GM19463 (cell line): ENCODE measurements at regions not wholly inside any gene's neighbourhood (a gene's known extent, or its start where the extent isn't known, plus 50 kb on each side); places are given as distances from the start of the nearest gene placed in this dataset.

Experiments used
- ATAC-seq: cut with Tn5 transposase; IDR thresholded peaks from one replicate; pipeline ENCODE4 v1.9.1; 2021; ENCODE audit warnings: mild to moderate bottlenecking, moderate library complexity; ENCODE audit not compliant: unreplicated experiment

GRCh38 chr7:22589641-22590201 is 89.7 kb upstream of the STEAP1B start:
- ATAC-seq: no peak

DNA sequence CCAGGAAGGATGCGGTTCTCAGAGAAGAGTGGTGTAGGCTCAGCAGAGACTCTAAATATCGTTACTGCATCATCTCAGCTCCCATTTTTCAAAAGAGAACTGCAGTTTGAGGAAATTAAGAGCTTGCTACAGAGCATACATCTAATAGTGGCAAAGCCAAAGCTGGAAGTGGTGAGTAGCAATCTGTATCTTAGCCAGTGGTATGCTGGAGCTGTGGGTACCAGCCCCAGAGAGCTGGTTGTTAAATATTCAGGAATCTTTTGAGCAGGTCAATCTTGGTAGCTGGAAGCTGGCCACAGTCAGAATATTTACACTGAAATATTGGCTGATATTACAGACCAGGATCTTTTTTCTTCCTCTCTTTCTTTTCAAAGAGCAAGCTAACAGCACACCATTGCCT is 88.4 kb upstream of the STEAP1B start:
- ATAC-seq: no peak

- ATAC-seq: no peak
Measured at GRCh38 chr7:22587322-22587721, 87.3 kb upstream of the STEAP1B start.

DNA sequence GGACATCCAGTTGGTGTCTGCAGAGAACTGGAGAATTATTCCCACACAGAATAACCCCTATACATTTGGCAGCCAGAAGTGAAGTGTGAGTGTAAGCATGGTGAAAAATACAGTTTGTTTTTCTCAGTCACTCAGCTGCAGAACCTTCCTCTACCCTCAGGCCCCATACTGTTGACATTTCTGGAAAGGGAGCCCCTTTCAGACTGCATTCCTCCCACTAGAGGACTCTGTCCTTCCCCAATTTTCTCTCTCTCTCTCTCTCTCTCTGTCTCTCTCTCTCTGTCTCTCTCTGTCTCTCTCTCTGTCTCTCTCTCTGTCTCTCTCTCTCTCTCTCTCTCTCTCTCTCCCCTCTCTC is 86.8 kb upstream of the STEAP1B start:
- no peak for ATAC-seq

DNA sequence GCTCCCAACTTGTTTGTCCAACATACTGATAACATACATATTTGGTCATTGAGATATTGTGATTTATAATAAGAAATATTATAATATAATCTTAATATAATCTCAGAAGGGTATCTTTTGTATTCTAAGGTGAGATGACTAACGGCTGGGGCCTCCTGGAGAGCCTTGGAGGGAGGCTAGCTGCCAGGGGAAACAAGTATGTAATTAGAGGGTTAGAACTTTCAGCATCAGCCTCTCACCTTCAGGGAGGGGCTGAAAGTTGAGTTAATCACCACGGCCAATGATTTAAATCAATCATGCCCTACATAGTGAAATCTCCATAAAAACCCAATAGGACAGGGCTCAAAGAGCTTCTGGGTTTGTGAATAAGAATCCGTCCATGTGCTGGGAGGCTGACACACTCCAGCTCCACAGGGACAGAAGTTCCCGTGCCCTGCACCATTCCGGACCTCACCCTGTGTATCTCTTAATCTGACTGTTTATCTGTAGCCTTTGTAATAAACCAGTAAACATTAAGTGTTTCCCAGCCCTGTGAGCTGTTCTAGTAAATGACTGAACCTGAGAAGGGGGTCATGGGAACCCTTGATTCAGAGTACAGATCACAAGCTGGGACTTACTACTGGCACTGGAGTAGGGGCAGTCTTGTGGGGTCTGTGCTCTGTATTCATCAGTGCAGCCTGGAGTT is 86.3 kb upstream of the STEAP1B start:
- no peak for ATAC-seq

DNA sequence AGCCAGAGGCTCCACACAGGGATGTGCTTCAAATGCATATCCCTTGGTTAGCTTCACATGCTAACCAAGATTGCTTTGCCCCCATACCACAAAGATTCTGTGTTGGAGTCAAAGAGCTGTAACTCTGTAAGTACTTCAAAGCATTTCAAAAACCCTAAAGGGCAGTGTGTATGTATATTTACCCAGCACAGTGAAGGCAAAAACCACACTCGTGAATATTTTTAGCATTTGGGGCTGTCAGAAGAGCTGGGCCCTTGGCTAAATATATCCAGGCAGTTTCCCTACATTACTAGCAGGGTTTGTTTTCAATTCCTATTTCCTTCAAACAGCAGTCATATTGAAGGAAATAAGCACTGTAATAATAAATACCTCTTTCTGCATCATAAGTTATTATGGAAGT is 84.2 kb upstream of the STEAP1B start:
- ATAC-seq: no peak

- ATAC-seq: no peak
Measured at GRCh38 chr7:22582863-22583622, 83.1 kb upstream of the STEAP1B start.

DNA sequence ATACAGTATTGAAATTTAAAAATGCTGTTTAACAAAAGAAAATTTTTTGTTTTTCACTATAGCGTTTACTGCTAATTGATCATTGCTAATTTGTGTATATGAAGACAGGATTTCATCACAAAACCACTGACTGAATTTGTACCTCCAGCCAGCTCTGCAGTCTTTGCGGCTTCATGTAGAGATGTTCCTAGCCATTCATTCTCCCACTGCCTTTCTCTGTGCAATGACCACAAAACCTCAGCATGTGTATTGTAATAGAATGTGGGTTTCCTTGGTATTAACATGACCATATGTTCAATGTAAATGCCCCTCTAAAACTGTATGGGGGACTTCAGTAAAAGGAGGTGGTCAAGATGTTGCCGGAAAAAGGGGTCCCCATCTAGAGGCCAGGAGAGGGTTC is 81.1 kb upstream of the STEAP1B start:
- ATAC-seq: no peak

DNA sequence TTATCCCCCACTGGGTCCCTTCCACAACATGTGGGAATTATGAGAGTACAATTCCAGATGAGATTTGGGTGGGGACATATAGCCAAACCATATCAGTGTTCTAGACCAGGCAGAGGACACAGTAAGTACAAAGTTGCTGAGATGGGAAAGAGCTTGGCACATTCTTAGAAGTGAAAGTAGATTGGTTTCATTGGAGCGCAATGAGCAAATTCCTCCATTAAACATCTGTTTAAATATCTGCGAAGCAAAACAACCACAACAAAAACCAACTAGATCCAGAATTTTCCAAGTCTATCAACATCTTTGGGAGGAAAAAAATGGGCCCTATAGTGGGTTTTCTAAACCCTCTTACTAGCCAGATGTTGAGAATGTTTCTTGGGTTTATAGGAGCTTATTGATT is 80.0 kb upstream of the STEAP1B start:
- no peak for ATAC-seq

DNA sequence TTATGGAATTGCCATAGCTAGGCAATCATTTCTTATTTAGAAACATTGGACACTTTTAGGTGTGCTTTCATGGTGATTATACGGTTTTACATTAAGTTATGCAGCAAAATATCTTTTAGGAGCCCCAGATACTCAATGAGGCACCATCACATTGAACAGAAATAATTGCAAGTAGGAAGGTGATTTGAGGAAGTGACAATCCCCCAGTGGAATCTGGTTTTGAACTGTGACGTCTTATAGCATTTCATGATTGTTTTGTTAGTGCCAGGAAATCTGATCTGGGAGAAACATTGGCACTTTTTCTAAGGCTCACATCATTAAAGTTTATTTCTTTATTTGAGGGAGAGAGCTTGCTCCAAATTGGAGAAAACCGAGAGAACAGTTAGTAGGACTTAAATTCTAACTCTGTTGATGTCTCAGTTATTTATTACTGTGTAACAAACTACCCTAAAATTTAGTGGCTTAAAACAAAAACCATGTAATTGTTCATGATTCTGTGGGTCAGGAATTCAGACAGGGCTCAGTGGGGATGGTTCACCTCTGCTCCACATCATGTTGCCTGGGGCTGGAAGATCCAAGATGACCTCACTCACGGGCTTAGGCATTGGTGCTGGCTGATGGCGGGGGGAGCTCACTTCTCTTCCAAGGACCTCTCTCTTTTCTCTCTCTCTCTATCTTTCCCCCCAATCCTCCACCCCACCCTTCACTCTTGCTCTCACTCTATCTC is 78.2 kb upstream of the STEAP1B start:
- no peak for ATAC-seq

- no peak for ATAC-seq
Measured at GRCh38 chr7:22577470-22578001, 77.5 kb upstream of the STEAP1B start.

- ATAC-seq: no peak
Measured at GRCh38 chr7:22576612-22577469, 76.9 kb upstream of the STEAP1B start.

- no peak for ATAC-seq
Measured at GRCh38 chr7:22574754-22575520, 74.9 kb upstream of the STEAP1B start.

- no peak for ATAC-seq
Measured at GRCh38 chr7:22572937-22573336, 72.9 kb upstream of the STEAP1B start.

DNA sequence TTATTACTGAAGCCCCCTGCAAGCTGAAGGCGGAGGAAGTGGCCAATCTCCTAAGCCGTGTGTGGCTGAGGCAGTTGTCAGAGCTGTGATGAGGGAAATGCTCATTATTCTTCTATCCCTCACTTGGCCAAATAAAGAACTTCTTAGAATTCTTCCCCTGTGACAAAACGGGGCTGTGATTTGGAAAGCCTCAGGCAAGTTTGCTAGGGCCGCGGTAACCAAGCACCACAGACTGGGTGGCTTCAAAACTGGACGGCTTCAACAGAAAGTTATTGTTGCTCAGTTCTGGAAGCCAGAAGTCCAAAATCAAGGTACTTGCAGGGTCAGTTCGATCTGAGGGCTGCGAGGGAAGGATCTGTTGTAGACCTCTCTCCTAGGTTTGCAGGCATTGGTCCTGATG is 72.3 kb upstream of the STEAP1B start:
- no peak for ATAC-seq

- ATAC-seq: no peak
Measured at GRCh38 chr7:22571766-22572165, 71.8 kb upstream of the STEAP1B start.

DNA sequence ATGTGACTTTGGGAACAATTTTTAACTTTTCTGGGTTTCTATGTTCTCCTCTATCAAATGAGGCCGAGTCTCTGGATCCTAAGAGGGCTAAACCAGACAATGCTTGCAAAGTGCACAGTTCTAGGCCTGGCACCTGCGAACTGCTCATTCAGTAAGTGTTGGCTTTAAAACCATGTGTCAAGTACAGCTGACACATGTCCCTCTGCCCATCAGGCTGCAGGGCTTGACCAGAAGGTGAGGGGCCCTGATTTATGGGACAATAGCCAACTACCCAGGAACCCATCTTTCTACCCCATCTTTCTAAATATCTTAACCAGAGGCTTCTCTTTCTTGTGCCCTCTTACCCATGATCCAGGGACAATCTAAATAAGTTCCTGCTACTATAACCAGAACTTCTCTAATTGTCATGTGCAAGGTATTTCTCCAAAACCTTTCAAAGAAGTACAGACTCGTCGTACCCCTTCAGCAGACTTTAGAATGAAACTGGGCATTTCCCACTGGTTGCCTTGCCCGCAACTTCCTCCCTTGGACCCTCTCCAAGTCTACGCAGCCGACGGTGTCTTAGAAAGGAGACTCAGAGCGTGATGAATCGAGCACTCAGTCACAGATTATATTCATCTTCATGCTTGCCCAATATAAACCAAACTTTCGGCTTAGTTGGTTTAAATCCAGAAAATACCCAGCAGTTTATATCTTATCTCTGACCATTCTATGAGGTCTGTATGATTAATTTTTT is 69.8 kb upstream of the STEAP1B start:
- ATAC-seq: no peak

DNA sequence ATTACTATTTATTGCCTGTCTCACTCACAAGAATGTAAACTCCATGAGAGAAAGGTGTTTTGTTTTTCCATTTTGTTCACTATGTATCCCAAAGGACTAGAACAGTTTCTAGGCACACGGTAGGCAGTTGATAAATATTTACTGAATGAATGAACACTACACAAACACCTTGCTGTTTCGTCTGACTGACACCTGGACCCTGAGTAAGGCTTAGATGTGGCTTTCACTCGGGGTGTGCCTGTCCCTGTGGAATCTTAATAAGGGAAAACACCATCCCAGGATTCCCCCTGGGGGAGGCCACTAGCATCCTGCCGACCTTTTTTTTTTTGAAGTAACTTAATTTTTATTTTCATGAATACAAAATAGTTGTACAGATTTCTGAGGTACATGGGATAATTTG is 66.6 kb upstream of the STEAP1B start:
- no peak for ATAC-seq

DNA sequence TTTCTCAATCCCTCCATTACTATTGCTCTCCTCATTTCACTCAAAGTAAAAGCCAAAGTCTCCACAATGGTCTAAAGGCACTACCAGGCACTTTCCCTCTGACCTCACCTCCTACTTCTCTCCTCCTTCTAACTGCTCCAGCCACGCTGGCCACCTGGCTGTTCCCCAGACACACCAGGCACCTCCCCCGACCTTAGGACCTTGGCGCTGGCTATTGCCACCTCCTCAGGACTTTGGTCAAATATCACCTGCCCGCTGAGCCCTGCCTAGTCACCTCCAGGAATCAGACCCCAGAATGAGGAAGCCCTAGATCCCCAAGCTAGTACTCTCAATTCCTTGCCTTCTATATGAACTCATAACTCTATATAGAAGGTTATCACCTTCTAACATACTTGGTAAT is 66.2 kb upstream of the STEAP1B start:
- ATAC-seq: no peak
